Mucosa of gallbladder (tissue), 1 donor: ENCODE measurements at regions not wholly inside any gene's neighbourhood (a gene's known extent, or its start where the extent isn't known, plus 50 kb on each side); places are given as distances from the start of the nearest gene placed in this dataset.

Experiments
- DNase-seq: peaks from one replicate; pipeline ENCODE4 v3.0.0-alpha.2; 2020; ENCODE audit warnings: low spot score
- donor health status: DM: no; HTN: no; CAD: no.

DNA sequence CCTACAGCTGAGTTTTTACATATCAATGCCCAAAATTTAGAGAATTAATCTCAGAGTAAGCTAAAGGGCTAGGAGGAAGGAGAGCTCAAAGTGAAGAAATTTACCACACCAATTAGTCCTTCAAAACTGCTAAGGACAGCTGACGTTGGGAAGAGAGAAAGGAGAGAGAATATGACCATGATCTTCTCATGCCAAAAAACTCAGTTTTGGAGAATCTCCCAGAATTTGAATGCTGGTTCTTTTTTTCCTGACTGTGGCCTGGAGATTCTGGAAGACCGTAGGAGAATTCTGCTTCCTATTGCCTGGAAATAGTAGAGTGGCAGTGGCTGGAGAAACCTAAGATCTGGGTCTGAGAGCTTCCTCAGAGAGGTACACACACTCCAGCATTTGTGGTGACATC is 834.4 kb upstream of the SLIT2 start:
- DNase-seq, result no peak

DNA sequence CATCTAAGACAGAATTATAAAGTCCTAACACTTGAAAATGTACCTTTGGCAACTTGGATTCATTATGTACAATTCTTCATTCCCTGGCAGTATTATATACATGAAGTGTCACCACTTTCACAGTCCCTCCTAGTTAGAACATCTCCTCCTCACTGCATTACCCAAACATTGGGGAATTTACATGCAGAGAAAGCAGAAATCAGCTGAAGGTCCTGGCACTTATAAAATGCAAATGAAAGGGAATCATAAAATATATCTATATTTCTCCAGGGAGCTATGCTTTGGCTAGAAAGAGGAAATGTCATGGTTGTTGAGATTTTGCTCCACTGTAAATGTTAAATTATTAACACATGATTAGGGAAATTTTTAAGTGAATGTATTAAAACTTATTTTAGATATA is 835.6 kb upstream of the SLIT2 start:
- no peak for DNase-seq

DNA sequence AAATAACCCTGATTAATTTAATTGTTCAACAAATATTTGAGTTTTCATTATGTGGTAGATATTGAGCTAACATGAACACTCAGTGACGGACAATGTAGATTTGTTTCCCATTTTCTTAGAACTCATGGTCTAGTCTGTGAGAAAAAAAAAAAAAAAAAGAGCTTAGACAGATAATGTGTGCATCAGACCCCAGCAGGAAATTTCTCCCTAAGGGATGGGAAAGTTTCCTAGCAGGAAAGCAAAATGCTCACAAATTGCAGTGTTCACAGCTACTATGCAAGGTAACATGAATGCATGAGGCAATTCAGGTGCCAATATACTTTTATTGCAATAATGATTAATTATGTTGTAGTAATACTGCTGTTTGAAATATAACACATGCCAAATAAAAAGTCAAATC is 843.2 kb upstream of the SLIT2 start:
- no peak for DNase-seq

DNA sequence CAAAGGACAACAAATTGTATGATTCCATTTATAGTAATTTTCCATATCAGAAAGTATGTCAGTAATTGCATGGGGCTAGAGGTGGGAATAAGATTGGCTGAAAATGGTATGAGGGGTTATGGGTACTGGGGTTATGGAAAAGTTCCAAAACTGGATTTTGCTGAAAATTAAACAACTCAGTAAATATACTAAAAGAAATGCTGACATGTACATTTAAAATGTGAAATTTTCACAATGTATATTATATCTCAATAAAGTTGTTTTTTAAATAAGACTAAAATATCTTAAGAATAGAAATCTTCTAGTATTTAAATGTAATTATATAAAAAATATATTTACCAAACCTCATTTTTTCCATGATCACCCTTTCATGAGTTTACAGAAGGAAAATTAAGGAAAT is 844.9 kb upstream of the SLIT2 start:
- DNase-seq, result no peak

DNA sequence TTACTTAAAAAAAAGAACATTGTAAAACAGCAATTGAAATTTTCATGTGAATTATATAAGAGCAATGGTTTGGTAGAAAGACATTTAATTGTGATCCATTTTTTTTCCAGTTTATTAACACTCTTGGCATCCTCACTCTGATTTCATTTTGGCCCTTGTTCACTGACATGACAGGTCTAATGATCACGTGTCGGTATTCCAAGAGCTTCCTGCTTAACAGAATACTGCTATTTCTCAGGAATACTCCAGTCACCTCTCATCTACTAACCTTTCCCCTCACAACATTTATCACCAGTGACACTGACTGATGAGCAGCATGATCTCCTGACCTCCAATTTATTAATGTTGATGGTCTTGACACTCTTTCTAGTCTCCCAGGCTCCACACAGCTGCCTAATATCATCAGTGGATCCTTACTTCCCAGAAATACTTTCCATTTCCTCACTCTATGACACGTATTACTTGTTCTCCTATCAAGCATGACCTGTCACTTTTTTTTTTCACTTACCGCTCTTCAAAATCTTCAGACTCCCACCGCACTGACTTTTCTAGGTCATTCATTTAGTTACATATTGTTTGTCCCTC is 847.8 kb upstream of the SLIT2 start:
- DNase-seq, result no peak

DNA sequence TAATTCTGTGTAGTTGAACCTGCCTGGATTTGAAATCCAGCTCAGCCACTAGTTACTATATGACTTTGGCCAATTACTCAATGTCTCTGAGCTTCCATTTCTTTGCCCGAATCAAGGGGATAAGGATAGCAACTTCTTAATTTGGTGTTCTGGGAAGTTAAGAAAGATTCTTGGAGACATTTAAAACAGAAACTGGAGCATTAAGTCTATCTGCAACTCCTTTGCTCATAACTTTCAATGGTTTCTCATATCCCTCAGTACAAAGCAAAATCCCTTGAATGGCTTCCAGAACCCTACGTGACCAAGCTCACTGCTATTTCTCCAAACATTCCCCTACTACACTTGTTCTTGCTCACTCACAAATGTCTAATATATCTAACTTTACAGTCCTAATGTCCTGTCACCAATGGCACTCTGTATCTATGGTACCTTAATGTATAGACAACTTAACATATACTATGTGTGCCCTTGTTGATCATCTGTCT is 849.1 kb upstream of the SLIT2 start:
- DNase-seq, result no peak

DNA sequence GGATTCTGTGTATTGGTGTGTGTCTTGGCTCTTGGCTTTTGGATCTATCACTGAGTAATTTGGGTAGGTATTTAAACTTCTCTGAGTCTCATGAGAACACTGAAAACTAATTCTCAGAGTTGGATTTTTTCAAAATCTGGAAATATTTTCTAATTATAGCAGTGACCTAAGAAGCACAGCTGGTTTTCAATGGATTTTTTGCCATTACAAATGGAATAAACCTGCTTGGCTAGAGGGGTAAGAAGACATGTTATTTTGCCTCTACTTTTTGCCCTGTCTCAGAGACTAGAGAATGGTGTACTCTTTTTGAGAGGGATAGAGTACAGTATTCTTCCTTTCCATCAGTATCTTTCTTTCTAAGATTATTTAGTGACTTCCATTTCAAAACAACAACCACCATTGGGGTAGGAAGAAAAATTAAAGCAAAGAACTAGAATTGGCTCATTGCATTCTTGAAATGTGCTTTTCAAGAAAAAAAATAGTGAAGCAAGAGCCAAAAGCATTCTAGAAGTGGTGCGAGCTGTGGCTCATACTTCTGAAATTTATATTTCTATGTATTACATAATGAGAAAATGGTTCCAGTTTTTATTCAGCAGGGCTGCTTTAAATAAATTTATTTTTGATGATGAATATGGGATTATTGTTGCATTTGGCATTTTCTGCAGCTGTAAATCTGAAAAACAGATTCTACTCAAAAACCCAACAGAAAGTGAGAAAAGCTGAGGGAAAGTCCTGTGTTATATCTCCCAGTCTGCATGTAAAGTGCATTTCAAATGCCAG is 850.2 kb upstream of the SLIT2 start:
- DNase-seq, result no peak

DNA sequence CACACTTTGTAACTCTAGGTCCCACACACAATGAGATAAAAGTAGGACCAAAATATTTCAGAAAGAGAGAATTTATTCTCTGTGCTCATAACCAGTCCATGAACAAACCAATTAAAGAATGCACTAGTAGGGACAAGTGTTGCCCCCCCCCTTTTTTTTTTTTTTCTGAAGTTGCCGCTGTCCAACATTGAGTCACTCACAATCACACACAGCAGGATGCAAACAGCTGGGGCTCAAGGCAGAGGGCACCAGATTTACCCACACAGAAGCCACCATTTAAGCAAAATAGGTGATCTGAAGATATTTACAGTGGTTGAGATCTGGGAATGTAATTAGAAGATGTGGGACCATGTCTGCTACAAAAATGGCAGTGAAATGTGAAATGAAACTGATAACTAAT is 850.9 kb upstream of the SLIT2 start:
- no peak for DNase-seq

DNA sequence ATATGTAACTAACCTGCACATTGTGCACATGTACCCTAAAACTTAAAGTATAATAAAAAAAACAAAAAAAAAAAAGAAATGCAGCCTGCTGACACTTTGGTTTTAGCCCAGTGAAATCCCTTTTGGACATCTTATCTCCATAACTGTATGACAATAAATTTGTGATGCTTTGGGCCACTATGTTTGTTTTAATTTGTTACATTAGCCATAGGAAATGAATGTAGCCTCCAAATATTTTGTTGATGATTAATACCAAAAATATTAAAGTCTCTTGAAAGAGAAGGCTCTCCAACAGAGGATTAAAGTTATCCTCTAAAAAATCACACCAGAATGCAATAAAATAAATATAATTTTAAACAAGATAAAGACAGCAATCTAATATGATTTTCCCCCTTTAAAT is 852.7 kb upstream of the SLIT2 start:
- DNase-seq, result no peak

DNA sequence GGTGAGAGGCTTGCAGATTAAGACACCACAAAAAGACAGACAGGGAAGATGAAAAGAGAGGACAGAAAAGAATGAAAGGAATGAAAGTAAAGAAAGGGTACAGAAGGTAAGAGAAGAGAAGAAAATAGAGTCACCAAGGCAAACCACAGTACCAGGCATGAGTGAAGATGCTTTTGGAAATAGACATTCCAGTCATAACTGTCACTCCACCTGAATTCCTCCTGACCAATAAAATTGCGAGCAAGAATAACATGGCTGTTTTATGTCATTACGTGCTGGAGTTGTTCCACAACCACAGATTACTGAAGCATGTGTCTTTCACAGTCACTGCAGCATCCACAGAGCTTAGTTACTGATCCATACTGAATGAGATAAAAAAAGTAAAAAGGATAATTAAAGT is 864.9 kb upstream of the SLIT2 start:
- DNase-seq, result no peak

DNA sequence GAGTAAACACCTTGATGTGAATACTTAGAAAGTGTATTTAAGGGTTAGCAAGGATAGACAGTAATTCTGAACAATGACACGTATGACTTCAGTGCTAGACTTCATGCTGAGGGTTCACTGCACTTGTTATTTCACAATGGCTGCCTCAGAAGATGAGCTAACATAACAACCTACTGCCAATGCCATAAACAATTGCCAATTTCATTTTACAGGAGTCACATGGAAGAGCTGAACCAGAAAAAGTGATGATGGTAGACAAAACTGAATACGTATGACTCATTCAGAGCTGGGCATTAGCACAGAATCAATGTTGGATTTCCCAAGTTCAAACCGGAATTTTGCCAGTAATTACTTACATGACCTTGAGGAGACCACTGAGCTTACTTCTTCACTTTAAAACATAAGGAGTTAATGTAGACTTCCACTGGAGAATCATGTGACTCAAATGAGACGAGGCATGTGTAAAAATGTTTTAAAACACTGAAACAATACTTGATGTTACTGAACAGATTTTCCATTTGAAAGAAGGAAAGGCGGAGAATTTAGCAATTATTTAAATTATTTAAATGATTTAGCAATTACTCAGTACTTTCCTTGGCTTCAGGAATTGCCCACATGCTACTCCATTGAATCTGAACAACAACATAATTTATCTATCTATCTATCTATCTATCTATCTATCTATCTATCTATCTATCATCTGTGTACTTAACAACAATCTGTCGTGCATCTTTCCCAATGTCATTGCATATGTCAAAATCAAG is 868.5 kb upstream of the SLIT2 start:
- no peak for DNase-seq

DNA sequence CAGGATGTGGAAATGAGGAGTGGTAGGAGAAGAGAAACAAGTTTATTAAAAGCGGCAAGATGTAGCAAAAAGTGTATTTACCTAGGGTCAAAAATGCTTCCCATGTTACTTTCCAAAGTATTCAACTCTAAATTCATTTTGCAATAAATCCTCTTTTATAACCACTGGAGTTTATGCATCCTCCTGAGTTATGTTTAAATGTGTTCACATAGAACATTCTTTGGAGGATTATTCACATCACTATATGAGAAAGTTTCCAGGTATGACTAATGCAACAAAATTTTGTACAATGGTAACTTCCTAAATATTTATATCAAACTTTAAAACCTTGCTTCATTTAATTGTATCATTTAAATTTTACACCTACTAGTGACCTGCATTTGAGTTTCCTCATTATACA is 870.6 kb upstream of the SLIT2 start:
- no peak for DNase-seq

DNA sequence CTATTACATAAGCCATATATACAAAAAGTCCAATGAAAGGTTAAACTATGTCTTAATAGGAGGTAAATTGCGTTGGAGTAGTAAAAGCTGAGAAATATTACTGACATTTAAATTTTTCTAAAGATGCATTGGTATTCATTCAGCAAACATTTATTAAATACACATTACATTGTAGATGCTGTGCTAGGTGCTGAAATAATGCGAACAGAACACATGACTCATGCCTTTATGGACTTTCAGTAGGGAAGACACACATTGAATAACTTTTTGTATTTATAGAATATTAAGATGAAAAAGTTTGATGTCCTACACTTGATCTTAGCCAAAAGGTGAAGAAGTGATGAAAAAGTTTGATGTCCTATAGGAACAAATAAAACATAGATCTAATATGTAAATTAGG is 871.1 kb upstream of the SLIT2 start:
- no peak for DNase-seq

DNA sequence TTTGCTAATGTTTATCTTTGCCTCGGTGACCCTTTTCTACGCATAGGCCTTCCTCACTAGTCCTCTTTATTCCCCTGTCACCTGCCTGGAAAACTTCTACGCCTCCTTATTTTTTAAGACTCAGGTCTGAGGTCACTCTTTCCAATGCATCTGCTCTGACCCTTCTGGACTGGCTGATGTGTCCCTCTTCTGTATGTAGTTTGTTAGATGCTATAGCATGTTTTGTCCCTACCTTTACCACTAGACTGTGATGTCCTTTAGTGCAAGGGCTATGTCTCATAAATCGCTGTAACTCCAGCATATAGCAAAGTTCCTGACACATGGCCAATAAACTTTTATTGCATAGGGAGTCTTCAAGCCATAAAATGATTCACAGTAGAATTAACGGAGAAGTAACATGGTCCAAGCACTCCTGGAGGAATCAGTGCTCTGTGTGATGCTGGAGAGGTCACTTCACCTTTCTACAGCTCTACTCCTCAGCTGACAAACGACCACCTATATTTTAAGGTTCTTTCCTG is 872.5 kb upstream of the SLIT2 start:
- DNase-seq, result no peak

DNA sequence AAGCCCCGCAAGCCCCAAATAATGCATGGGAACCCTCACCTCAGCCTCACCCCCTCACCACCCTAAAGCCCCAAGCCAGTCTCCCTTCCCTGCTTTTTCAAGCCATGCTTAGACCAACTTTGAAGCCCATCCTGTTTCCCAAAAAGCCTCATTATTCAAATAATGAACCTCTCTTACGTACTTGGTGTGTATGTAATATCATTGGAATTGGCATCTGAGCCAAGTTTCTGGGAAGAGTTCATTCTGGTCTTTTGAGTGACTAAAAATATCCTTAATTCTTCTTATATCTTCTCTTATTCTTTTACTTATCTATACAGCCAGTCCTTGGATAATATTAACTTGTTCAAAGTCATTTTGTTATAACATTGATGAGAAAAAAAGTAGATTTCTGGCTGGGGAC is 875.8 kb upstream of the SLIT2 start:
- DNase-seq, result no peak

DNA sequence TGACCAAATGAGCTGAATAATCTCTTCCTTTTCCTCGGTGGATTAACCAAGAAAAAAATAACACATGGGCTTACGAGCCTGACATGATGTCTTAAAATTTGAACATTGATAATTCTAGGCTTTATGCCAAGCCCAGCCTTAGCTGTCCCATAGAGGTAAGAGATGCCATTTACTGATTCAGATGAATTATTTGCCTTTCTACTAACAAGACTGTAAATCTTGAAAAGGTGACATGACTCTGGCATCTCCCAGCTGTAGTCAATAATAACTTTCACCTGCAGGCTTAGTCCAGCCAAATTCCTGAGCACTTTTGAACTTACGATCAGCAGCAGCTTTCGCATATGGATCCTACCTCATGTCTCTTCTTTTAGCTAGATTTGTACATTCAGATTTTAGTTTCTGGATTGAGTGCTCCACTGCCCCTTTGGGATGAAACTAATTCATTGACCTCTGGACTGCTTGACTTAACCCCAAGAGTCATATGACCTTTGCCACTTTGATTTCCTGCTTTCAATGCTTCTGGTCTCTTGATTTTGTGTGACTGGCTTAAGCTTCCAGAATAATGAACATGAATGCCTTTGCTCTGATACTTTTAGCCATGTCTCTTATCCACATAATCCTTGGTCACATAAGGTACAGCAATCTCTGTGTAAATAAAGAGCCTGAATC is 876.4 kb upstream of the SLIT2 start:
- DNase-seq, result no peak

DNA sequence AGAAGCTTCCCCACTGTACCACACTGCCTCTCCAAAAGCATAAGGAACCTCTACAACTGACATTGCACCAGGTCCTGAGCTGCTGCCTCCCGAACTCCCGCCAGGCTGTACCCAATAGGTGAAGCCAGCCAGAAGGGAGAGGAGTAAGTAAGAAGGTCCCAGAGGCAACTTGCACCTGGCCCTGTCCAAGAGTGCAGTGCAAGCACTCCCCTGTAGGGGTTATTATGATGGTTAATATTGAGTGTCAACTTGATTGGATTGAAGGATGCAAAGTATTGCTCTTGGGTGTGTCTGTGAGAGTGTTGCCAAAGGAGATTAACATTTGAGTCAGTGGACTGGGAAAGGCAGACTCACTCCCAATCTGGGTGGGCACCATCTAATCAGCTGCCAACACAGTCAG is 879.3 kb upstream of the SLIT2 start:
- no peak for DNase-seq

DNA sequence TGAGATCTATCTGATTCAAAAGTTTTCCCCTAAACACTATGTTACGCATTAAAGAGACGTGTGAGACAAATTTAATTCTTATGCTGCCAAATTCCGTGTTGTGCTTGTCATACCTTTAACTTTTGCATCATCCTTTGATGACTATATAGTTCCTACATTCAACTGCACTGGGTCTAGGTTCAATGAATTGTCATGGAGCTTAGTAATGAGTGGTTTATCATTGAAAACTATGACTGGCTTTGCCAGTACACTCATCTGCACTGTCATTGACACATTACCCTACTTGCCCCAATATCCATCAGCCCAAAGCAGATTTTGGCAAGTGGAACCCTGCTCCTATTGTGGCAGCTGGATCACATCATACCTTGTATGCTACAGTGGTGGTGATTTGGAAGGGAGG is 882.9 kb upstream of the SLIT2 start:
- DNase-seq, result no peak

DNA sequence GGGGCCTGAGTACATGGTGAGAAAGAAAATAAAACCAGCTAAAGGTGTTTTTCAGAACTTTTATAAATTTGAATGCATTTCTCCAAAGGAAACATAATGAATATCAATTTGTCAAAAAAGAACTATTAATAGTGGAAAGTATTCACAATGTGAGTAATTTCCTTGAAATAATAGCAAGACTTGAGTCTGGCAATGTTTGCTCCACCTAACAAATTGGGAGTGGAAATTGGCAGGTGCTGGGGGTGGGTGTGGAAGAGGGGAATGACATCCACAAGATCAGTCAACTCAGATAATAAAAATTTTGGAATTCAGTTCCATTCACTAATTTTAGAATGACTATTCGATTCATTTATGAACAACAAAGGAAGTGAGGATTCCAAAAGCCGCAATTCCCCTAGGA is 884.8 kb upstream of the SLIT2 start:
- no peak for DNase-seq

DNA sequence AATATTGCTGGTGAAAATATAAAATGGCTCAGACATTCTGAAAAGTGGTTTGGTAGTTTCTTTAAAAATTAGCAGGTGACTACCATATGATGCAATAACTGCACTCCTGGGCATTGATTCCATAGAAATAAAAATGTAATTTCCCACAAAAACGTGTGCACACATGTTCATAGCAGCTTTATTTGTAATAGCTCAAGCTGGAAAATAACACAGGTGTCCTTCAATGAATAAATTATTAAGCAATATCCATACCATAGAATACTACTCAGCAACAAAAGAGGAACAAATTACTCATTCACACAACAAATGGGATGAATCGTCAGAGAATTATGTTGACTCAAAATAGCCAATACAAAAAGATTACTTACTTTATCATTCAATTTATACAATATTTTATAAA is 893.7 kb upstream of the SLIT2 start:
- no peak for DNase-seq

DNA sequence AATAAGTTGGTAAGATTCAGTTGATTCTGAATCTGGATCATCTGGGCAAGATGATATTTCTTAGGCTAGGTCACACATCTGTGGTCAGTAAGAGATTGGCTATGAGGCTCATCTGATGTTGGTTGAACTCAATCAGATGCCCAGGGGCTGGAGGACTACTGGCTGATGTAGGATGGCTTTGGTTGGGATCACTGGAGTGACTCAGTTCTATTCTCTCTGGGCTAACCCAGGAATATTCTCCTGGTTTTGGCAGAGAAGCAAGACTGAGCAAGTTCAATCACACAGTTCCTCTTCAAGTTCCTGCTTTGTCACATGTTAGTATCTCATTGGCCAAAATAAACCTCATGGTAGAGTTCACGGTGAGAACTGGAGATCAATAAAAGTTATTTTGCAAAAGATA is 902.3 kb upstream of the SLIT2 start:
- DNase-seq, result no peak

DNA sequence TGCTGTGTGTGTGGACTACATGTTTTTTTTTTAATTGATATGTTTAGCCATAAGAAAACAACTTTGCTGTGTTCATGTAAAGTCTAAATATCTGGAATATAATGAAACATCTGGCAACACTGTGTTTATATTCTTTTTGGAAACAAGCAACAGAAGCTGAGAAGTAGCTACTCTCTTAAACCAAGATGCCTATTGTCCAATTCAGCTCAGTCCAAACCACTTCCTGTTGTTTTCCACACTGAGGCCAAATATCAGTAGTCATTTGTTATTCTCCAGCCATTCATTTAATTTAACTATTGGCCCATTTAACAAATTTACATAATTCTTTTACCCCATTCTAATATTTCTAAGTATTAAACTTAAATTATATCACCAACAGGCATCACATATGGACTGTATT is 903.0 kb upstream of the SLIT2 start:
- DNase-seq, result no peak
